Coronary artery (tissue), 2 donors: ENCODE measurements at regions not wholly inside any gene's neighbourhood (a gene's known extent, or its start where the extent isn't known, plus 50 kb on each side); places are given as distances from the start of the nearest gene placed in this dataset.

Experiments used
- DNase-seq: peaks from one replicate; pipeline ENCODE4 v3.0.0-alpha.2; 2017; ENCODE audit warnings: low spot score
- H3K27ac ChIP-seq, 2 donors: fragments of 200-600 bp; sonication (generic); one replicate each; pipeline ENCODE4 v1.5.1; 2016 to 2019
- H3K4me3 ChIP-seq: fragments of 200-600 bp; sonication (generic); 2 replicates; pipeline ENCODE4 v1.5.1; 2016; ENCODE audit warnings: mild to moderate bottlenecking, moderate library complexity
- TF ChIP-seq, protein P1 (sequence below): fragments of 200-600 bp; sonication (generic); IDR thresholded peaks from one replicate; pipeline ENCODE4 v1.5.1; 2019; ENCODE audit warnings: antibody characterized with exemption

DNA sequence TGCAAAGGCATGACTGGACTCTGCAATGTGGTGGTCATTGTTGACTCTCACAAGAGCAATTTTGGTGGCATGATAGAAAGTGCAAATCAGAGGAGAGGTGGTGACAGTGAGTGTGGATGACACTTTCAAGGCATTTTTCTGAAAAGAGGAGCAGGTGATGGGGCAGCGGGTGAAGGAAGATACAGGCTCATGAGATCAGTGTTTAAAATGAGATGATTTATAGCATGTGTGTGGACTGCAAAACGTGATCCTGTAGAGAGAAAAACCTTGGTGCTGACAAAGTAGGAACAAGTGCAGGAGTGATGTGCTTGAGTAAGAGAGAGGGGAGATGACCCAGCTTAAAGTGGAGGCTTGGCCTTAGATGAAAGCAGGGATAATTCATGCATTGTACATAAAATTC lies 171.2 kb upstream of the PPP2R2B start:
- H3K27ac ChIP-seq: no peak overlapping the region
- TF ChIP-seq, protein P1, sequence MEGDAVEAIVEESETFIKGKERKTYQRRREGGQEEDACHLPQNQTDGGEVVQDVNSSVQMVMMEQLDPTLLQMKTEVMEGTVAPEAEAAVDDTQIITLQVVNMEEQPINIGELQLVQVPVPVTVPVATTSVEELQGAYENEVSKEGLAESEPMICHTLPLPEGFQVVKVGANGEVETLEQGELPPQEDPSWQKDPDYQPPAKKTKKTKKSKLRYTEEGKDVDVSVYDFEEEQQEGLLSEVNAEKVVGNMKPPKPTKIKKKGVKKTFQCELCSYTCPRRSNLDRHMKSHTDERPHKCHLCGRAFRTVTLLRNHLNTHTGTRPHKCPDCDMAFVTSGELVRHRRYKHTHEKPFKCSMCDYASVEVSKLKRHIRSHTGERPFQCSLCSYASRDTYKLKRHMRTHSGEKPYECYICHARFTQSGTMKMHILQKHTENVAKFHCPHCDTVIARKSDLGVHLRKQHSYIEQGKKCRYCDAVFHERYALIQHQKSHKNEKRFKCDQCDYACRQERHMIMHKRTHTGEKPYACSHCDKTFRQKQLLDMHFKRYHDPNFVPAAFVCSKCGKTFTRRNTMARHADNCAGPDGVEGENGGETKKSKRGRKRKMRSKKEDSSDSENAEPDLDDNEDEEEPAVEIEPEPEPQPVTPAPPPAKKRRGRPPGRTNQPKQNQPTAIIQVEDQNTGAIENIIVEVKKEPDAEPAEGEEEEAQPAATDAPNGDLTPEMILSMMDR: no peak
- DNase-seq: no peak

GRCh38 chr5:147050172-147050571 lies 171.6 kb upstream of the PPP2R2B start:
- DNase-seq: no peak
- Histone ChIP-seq H3K27ac (no peak overlapping the region), H3K4me3 (no peak overlapping the region)
- TF ChIP-seq, protein P1: no peak

More for the DNA sequence above, 171.2 kb upstream of the PPP2R2B start:
- H3K4me3 ChIP-seq: no peak overlapping the region

- Histone ChIP-seq H3K27ac (no peak overlapping the region), H3K4me3 (no peak overlapping the region)
- TF ChIP-seq, protein P1: no peak
- no peak for DNase-seq
Observed at GRCh38 chr5:147051193-147051592, 172.6 kb upstream of the PPP2R2B start.

DNA sequence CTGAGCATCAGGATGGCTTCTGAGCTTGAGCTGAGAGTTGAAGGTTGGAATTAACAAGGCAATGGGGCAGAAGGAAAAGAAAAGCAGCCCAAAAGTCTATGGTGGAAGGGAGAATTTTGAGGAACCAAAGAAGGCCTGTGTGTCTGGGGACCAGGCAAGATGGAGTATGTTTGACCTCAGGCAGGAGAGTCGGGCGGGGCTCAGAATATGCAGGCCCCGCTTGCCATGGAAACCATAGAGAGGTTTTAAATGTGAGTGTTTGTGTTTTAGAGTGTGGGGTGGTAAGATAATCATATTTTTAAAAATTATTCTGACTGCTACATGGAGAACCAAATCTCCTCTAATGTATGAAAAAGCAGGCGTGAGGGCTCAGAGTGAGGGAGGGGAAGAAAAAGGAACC lies 174.0 kb upstream of the PPP2R2B start:
- no peak for DNase-seq
- no peak overlapping the region for H3K27ac ChIP-seq
- H3K4me3 ChIP-seq: no peak overlapping the region
- TF ChIP-seq, protein P1: no peak

DNA sequence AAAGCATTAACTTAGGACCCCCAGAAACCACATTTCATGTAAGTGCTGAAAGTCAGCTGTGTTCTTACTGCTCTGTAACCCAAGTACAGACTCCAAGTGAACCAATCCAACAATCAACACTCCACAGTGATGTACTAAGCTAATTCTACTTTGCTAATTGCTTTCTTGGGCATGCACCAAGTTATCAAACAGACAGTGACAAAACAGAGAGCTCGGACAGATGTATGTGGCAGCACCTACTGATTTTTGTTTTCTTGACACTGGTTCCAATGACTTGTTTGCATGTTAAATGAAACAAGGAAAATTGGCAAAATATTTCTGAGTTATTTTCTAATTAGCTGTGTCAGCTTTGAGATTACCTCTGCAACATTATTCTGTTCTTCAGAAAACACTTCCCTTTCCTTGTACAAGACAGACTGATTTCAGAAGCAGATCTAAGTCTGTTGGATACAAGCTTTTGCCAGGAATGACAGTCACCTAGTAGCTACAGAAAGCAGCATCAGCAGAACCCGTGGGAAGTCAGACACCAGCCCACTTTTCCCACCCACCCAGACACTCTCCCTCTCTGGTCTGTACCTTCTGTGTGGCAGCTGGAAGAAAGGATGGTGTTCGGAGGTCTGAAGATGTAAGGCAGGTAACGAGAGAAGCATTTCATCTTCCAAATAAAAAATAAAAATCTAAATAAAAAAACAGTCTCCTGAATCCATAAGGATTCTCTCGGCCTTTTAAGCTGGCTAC lies 176.7 kb upstream of the PPP2R2B start:
- no peak for DNase-seq
- TF ChIP-seq, protein P1: no peak
- Histone ChIP-seq H3K27ac (no peak overlapping the region), H3K4me3 (no peak overlapping the region)

DNA sequence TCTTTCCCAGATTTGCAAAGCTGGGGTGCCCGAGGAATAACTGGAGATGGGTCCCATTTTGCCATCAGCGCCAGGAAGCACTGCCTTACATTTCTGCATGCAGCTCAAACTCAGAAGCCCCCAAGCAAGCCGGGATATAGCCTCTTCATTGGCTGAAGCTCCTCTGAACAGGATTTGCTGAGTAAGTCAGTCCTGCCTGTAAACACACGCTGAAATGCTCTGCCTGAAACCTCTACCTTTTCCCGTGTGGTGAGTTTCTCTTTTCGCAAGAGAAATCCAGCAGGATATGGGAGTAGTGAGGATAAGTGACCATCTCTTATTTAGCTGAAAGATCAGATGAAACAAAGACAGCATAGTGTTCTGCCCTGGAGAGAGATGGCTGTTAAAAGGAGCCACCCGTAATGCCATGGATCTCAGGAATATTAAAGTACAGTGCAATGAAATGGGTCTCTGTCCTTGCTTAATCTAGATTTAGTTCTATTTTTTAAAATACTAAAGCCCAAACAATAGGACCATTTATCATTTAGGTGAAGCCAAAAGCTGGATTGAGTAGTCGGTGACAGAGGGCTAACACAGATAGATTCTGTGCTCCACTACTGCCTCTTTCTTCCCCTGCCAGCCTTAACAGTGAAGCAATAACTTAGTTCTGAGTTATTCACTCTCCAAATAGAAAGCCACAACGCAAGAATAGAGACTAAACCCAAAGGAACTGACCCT lies 177.5 kb upstream of the PPP2R2B start:
- Histone ChIP-seq H3K27ac (no peak overlapping the region), H3K4me3 (no peak overlapping the region)
- DNase-seq: no peak
- TF ChIP-seq, protein P1: no peak

DNA sequence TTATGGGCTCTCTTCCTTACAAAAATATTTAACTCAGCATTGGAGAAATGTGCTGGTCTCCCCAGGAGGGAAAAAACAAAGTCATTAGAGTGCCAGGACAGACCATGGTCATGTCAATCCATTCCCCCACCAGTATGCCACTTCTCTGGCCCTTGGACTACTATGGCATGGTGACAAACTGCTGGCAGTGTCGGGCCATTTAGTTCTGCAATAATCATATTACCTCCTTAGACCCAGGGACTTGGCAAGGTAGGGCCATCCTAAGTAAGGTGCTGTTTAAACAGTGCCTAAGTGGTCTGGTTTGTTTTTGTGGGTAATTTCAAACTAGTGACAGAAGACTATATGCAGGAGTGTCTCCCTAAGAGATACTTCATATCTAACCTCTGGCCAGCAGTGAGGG lies 177.8 kb upstream of the STK32A start:
- DNase-seq: no peak
- H3K27ac ChIP-seq: no peak overlapping the region
- TF ChIP-seq, protein P1: no peak
- no peak overlapping the region for H3K4me3 ChIP-seq
